IPS-18a (cell line): ENCODE measurements at regions not wholly inside any gene's neighbourhood (a gene's known extent, or its start where the extent isn't known, plus 50 kb on each side); places are given as distances from the start of the nearest gene placed in this dataset.
"Not testable (repeated sequence)": the region's sequence is repeated elsewhere in the genome, so short reads cannot be mapped to it uniquely, and the experiment has no call there.

Experiments used
- H3K27ac ChIP-seq: one replicate; pipeline ENCODE4 v1.5.1; 2013; ENCODE audit warnings: low read length
- H3K27me3 ChIP-seq: one replicate; pipeline ENCODE4 v1.6.1; 2013; ENCODE audit warnings: mild to moderate bottlenecking, low read length; ENCODE audit not compliant: control insufficient read depth, insufficient read depth
- H3K36me3 ChIP-seq: one replicate; pipeline ENCODE4 v1.6.1; 2013; ENCODE audit warnings: low read depth, low read length; ENCODE audit not compliant: control insufficient read depth
- H3K4me1 ChIP-seq: one replicate; pipeline ENCODE4 v1.6.1; 2013; ENCODE audit warnings: low read depth, low read length; ENCODE audit not compliant: control insufficient read depth
- H3K4me3 ChIP-seq: one replicate; pipeline ENCODE4 v1.5.1; 2013; ENCODE audit warnings: low read length
- H3K9ac ChIP-seq: one replicate; pipeline ENCODE4 v1.6.1; 2013; ENCODE audit warnings: mild to moderate bottlenecking, low read length, moderate library complexity
- H3K9me3 ChIP-seq: one replicate; pipeline ENCODE4 v1.6.1; 2013; ENCODE audit warnings: low read depth, low read length; ENCODE audit not compliant: control insufficient read depth

DNA sequence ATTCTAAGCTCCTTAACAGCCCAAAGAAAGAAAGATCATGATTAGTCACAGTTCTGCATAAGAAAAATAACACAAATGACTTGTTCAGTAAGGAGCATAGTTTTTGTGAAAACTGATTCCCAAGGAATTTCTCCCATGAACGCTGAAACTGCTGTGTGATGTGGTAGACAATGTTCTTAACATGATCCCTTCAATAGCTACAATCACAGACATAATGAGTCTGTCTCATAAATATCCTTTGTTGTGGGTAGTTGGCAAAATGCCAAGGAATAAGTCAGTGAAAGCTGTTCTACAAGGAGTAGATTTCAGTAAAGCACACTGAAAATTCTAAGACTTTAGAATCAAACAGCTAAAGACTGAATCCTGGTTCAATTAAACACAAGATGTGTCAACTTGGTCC is 404.8 kb downstream of the HLX start:
- H3K4me1 ChIP-seq: peaks cover 9% of the 10 kb centered on the region
- H3K36me3 ChIP-seq: no peaks in the 10 kb centered on the region
- no peak overlapping the region for H3K4me3 ChIP-seq
- no peaks in the 10 kb centered on the region for H3K9me3 ChIP-seq
- no peak overlapping the region for H3K27ac ChIP-seq
- H3K27me3 ChIP-seq: no peaks in the 10 kb centered on the region
- no peak overlapping the region for H3K9ac ChIP-seq

DNA sequence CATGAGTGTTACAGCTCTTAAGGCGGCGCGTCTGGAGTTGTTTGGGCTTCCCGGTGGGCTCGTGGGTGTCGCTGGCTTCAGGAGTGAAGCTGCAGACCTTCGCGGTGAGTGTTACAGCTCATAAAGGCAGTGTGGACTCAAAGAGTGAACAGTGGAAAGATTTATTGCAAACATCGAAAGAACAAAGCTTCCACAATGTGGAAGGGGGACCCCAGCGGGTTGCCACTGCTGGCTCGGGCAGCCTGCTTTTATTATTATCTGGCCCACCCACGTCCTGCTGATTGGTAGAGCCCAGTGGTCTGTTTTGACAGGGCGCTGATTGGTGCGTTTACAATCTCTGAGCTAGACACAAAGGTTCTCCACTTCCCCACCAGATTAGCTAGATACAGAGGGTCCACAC is 405.7 kb downstream of the HLX start:
- not testable (repeated sequence) for H3K4me3 ChIP-seq, H3K9ac ChIP-seq, H3K4me1 ChIP-seq, H3K36me3 ChIP-seq, H3K27me3 ChIP-seq, H3K27ac ChIP-seq, H3K9me3 ChIP-seq

DNA sequence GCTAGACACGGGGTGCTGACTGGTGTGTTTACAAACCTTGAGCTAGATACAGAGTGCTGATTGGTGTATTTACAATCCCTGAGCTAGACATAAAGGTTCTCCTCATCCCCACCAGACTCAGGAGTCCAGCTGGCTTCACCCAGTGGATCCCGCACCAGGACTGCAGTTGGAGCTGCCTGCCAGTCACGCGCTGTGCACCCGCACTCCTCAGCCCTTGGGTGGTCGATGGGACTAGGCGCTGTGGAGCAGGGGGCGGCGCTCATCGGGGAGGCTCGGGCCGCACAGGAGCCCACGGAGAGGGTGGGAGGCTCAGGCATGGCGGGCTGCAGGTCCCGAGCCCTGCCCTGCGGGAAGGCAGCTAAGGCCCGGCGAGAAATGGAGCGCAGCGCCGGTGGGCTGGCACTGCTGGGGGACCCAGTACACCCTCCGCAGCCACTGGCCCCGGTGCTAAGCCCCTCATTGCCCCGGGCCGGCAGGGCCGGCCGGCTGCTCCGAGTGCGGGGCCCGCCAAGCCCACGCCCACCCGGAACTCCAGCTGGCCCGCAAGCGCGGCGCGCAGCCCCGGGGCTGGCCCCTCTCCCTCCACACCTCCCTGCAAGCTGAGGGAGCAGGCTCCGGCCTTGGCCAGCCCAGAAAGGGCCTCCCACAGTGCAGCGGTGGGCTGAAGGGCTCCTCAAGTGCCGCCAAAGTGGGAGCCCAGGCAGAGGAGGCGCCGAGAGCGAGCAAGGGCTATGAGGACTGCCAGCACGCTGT is 406.4 kb downstream of the HLX start:
- not testable (repeated sequence) for H3K9me3 ChIP-seq, H3K9ac ChIP-seq, H3K36me3 ChIP-seq, H3K4me3 ChIP-seq, H3K4me1 ChIP-seq, H3K27me3 ChIP-seq, H3K27ac ChIP-seq

DNA sequence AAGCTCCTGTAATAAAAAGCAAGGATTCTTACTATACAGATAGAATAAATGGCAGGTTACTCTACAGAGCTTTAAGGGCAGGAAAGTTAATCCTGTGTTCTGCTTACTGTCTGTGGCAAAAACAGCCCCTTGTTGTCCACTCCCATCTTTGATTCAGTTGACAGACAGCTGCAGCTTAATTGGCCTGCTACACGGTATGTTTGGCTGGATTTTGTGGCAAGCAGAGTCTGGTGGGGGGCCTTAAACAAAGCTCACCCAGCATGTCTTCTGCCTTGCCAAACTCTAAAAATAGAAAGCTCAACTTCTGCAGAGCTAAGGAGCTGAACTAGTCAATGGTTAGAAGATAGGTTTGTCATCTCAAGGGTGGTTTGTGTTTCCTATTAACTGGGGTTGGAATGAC is 407.2 kb downstream of the HLX start:
- Histone ChIP-seq H3K36me3 (no peaks in the 10 kb centered on the region), H3K27me3 (no peaks in the 10 kb centered on the region), H3K27ac (no peak overlapping the region), H3K9ac (no peak overlapping the region), H3K4me3 (no peak overlapping the region), H3K9me3 (no peaks in the 10 kb centered on the region), H3K4me1 (peaks cover 9% of the 10 kb centered on the region)

DNA sequence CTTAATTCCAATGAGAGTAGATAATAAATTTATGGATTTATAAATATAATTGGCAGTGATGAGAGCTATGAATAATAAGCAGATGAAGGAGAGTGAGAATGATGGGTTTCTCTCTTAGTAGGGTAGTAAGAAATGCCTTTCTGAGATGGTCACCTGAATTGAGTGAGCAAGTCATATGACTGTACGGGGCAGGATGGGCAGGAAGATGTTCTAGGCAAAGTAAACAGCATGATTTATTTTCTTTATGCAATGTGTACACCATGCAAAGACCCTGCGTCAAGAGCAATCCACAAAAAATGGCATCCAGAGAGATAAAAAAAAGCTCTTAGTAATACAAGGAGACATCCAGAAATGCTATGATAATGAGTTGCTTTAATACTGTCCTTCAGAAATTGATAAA is 409.9 kb downstream of the HLX start:
- Histone ChIP-seq H3K4me3 (no peak overlapping the region), H3K36me3 (no peaks in the 10 kb centered on the region), H3K27ac (no peak overlapping the region), H3K9ac (no peak overlapping the region), H3K27me3 (no peaks in the 10 kb centered on the region), H3K9me3 (no peaks in the 10 kb centered on the region), H3K4me1 (peaks cover 22% of the 10 kb centered on the region)

DNA sequence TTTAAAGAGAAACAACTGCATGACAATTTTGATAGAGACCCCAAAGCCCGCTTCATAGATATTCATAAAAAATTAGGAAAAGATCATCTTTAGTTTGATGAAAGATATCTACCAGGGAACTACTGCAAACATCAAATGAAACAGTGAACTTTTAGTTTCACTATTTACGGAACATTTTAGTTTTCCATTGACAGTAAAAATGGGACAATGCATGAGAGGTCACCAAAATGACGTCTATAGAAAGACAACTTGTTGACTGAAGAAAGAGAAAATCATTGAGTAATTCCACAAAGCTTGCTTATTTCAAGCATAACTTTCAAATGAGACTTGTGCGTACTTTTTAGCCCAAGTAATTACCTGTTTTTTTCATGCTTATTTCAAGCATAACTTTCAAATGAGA is 411.4 kb downstream of the HLX start:
- Histone ChIP-seq H3K4me3 (no peak overlapping the region), H3K27me3 (no peaks in the 10 kb centered on the region), H3K4me1 (peaks cover 22% of the 10 kb centered on the region), H3K9me3 (no peaks in the 10 kb centered on the region), H3K9ac (no peak overlapping the region), H3K36me3 (no peaks in the 10 kb centered on the region), H3K27ac (no peak overlapping the region)

DNA sequence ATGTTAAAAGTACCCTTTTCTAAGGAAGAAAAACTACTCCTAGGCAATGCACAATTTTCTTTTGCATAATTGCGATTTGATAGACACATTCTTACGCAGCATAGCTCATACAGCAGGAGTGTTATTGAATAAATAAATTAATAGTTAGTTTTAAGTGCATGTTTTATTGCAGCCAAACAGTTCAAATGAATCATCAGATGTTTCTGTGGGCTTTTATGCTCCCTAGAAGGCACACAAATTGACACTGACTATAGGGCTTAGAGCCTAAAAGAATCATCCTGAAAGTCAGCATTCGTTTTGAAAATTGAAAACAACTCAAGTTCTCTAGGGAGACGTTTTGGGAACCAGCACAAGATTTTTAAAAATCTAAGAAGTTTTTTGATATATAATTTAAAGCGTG is 411.9 kb downstream of the HLX start:
- Histone ChIP-seq H3K27ac (no peak overlapping the region), H3K4me3 (no peak overlapping the region), H3K9me3 (no peaks in the 10 kb centered on the region), H3K27me3 (no peaks in the 10 kb centered on the region), H3K36me3 (no peaks in the 10 kb centered on the region), H3K4me1 (peaks cover 22% of the 10 kb centered on the region), H3K9ac (no peak overlapping the region)

DNA sequence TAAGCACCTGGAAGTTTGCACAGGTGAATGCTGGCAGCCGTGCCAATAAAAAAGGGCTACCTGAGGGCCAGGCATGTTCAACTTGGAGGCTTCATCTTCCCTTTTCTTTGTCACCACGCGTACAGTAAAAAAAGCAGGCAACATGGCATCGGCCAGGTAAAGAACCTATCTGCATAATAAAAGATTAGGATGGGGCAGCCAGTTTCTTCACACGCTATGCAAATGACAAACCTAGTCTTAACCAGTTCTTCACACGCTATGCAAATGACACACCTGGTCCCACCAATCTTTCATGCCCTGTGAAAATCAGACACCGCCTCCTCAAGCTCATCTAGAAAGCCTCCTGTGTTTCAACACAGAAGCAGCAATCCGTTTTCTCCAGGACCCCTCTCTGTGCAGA is 413.4 kb downstream of the HLX start:
- Histone ChIP-seq H3K9ac (no peak overlapping the region), H3K27ac (peak overlapping the region; percentile 10), H3K9me3 (no peaks in the 10 kb centered on the region), H3K4me1 (peaks cover 13% of the 10 kb centered on the region), H3K4me3 (no peak overlapping the region), H3K27me3 (no peaks in the 10 kb centered on the region), H3K36me3 (no peaks in the 10 kb centered on the region)

DNA sequence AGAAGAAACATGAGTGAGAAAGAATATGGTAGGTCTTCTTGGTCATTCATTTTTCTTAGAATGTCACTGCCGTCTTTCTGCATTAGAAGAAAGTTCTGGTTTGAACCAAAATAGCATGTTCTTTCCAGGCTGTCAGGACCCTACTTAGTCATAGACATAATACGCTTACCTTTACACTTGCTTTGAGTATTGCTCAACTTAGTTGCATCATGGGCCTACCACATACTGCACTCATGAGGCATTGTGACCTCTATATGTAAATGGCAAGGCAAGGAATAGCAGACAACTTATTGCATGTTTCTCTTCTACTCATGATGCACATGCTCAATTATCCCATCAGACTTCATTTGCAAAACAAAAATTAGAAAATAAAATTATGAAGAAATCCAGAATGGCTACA is 415.0 kb downstream of the HLX start:
- Histone ChIP-seq H3K9me3 (no peaks in the 10 kb centered on the region), H3K27me3 (no peaks in the 10 kb centered on the region), H3K36me3 (no peaks in the 10 kb centered on the region), H3K4me1 (peaks cover 13% of the 10 kb centered on the region), H3K27ac (no peak overlapping the region), H3K4me3 (no peak overlapping the region), H3K9ac (no peak overlapping the region)

DNA sequence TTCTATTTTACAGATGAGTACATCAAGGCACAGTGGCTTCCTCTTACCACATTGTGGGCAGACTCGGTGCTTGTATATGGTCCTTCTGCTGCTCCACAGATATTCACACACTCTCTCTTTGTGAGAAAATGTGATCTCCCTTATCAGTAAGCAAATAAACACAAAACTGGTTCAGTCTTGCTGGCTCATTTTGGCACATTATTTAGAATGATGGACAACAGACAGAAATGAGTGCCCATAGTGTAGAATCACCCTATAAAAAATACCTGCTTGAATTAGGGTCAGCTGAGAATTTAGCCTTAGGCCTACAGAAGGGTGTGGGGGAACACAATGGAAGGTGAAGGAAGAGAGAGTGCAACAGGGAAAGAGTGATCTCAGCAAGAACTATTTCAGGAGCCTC is 423.1 kb downstream of the HLX start:
- Histone ChIP-seq H3K27me3 (no peaks in the 10 kb centered on the region), H3K36me3 (no peaks in the 10 kb centered on the region), H3K9ac (no peak overlapping the region), H3K4me1 (peaks cover 5% of the 10 kb centered on the region), H3K9me3 (no peaks in the 10 kb centered on the region), H3K4me3 (no peak overlapping the region), H3K27ac (no peak overlapping the region)

DNA sequence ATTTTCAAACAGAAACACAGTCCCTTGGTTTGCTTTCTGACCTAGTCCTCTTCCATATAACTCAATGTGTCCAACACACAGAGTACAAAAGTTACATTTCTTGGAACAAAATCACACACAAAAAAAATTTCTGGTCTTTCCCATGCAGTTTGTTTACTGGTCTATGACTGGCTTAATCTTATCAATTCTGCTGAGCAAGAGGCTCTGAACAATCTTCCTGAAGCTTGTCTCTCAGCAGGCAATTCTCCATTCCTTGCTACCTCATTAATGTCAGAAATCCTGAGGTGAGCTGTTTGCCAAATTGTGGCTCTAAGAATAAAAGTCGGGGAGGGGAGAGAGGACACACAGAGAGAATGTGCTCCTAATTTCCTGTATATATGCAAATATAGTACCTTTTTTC is 423.6 kb downstream of the HLX start:
- no peaks in the 10 kb centered on the region for H3K36me3 ChIP-seq
- H3K27me3 ChIP-seq: no peaks in the 10 kb centered on the region
- H3K9me3 ChIP-seq: no peaks in the 10 kb centered on the region
- H3K9ac ChIP-seq: no peak overlapping the region
- no peak overlapping the region for H3K27ac ChIP-seq
- H3K4me1 ChIP-seq: peaks cover 5% of the 10 kb centered on the region
- no peak overlapping the region for H3K4me3 ChIP-seq

DNA sequence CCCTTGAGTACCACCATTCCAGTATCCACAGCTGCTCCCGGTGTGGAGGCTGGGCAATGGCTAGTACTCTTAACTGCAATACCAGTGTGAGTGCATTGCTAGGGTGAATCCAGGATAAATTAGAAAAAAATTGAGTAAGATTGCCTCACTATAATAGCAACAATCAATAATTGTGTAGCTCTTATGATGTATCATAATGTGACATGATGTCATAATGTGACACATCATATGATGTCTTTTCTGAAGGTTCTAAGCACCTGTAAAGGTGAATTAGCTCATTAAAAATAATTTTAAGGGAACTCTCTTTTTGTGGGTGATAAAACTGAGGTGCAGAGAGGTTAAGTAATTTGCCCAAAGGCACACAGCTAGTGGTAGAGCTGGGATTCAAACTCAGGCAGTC is 424.4 kb downstream of the HLX start:
- H3K27me3 ChIP-seq: no peaks in the 10 kb centered on the region
- peaks cover 5% of the 10 kb centered on the region for H3K4me1 ChIP-seq
- no peaks in the 10 kb centered on the region for H3K9me3 ChIP-seq
- no peak overlapping the region for H3K4me3 ChIP-seq
- H3K36me3 ChIP-seq: no peaks in the 10 kb centered on the region
- no peak overlapping the region for H3K27ac ChIP-seq
- no peak overlapping the region for H3K9ac ChIP-seq
